ENCODE measurements at regions not wholly inside any gene's neighbourhood (a gene's known extent, or its start where the extent isn't known, plus 50 kb on each side); places are given as distances from the start of the nearest gene placed in this dataset.

GRCh38 chr6:132959639-132960326 is 145.4 kb downstream of the RPS12 start:
- intact Hi-C loops (cut with micrococcal nuclease) = loop anchor here (2.0 to 5.0 kb wide), 4 partner anchors 208 to 593 kb away; no protein-coding TSS in a partner anchor
- peak overlapping the region; percentile 97 for H3K27ac ChIP-seq (ENCODE audit: low read length)
- no peaks in the 10 kb centered on the region for H3K9me2 ChIP-seq (replicated peaks; ENCODE audit: low read length)
- peak; percentile 12 for DNase-seq
- POLR2A ChIA-PET (ENCODE audit: unreplicated experiment) = interaction anchor here (0.7 kb wide), 1 partner anchor 130 kb away, joined by 6 read pairs; no protein-coding TSS in a partner anchor
- peaks cover 56% of the 10 kb centered on the region for H3K4me1 ChIP-seq (ENCODE audit: insufficient read depth, low read length)
- H3K9ac ChIP-seq (ENCODE audit: low read length) = peak overlapping the region; percentile 63
- TF ChIP-seq, protein P1, sequence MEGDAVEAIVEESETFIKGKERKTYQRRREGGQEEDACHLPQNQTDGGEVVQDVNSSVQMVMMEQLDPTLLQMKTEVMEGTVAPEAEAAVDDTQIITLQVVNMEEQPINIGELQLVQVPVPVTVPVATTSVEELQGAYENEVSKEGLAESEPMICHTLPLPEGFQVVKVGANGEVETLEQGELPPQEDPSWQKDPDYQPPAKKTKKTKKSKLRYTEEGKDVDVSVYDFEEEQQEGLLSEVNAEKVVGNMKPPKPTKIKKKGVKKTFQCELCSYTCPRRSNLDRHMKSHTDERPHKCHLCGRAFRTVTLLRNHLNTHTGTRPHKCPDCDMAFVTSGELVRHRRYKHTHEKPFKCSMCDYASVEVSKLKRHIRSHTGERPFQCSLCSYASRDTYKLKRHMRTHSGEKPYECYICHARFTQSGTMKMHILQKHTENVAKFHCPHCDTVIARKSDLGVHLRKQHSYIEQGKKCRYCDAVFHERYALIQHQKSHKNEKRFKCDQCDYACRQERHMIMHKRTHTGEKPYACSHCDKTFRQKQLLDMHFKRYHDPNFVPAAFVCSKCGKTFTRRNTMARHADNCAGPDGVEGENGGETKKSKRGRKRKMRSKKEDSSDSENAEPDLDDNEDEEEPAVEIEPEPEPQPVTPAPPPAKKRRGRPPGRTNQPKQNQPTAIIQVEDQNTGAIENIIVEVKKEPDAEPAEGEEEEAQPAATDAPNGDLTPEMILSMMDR (conservative IDR thresholded peaks at IDR 0.05; ENCODE audit: low read depth, low read length) = no peak
- TF ChIP-seq EZH2 (IDR thresholded peaks at IDR 0.05; ENCODE audit: low read length, unreplicated experiment) (no peak), EZH2phosphoT487 (IDR thresholded peaks at IDR 0.05; ENCODE audit: borderline replicate concordance, low read length) (no peak)
- no peaks in the 10 kb centered on the region for H3K27me3 ChIP-seq (ENCODE audit: low read length)
- H4K20me1 ChIP-seq (ENCODE audit: low read length) = no peaks in the 10 kb centered on the region
- peak overlapping the region; percentile 52; the same call in 1 of the 2 replicates for H3K4me3 ChIP-seq (ENCODE audit: low read length)
- H3K79me2 ChIP-seq (ENCODE audit: low read length) = no peaks in the 10 kb centered on the region
- no peak for ATAC-seq
- H3F3A ChIP-seq (ENCODE audit: low read length, unreplicated experiment) = no peaks in the 10 kb centered on the region
- BruUV-seq (replicated peaks) = no TSS peak
- peak overlapping the region; percentile 12; the same call in 1 of the 2 replicates for H2AFZ ChIP-seq (ENCODE audit: low read length)
- no peaks in the 10 kb centered on the region for H3K9me3 ChIP-seq (ENCODE audit: low read length)
- H3K36me3 ChIP-seq (ENCODE audit: low read depth, low read length) = no peaks in the 10 kb centered on the region
- H3K4me2 ChIP-seq (ENCODE audit: low read length) = peak overlapping the region; percentile 80
- CTCF ChIA-PET = interaction anchor here (1.2 kb wide), 1 partner anchor 22 kb away, joined by 5 read pairs; no protein-coding TSS in a partner anchor

GRCh38 chr6:132960720-132961119 is 146.4 kb downstream of the RPS12 start:
- ChIA-PET POLR2A (ENCODE audit: unreplicated experiment) (no interaction called here), CTCF (interaction anchor here (0.9 to 1.5 kb wide), 3 partner anchors 8 to 130 kb away, joined by 3 to 12 read pairs (median 9); no protein-coding TSS in a partner anchor)
- H3K9me2 ChIP-seq (replicated peaks; ENCODE audit: low read length) = no peaks in the 10 kb centered on the region
- TF ChIP-seq EZH2phosphoT487 (IDR thresholded peaks at IDR 0.05; ENCODE audit: borderline replicate concordance, low read length) = no peak
- TF ChIP-seq, protein P1 (conservative IDR thresholded peaks at IDR 0.05; ENCODE audit: low read depth, low read length) = no peak
- no peak for TF ChIP-seq EZH2 (IDR thresholded peaks at IDR 0.05; ENCODE audit: low read length, unreplicated experiment)
- ATAC-seq = peak; percentile 54
- peak overlapping the region; percentile 97 for H3K27ac ChIP-seq (ENCODE audit: low read length)
- H3K79me2 ChIP-seq (ENCODE audit: low read length) = no peaks in the 10 kb centered on the region
- H3F3A ChIP-seq (ENCODE audit: low read length, unreplicated experiment) = no peaks in the 10 kb centered on the region
- no peaks in the 10 kb centered on the region for H3K9me3 ChIP-seq (ENCODE audit: low read length)
- H3K9ac ChIP-seq (ENCODE audit: low read length) = peak overlapping the region; percentile 63
- peak; percentile 92 for DNase-seq
- H3K4me2 ChIP-seq (ENCODE audit: low read length) = peak overlapping the region; percentile 80
- no peaks in the 10 kb centered on the region for H3K36me3 ChIP-seq (ENCODE audit: low read depth, low read length)
- intact Hi-C loops (cut with micrococcal nuclease) = loop anchor here (1.0 to 5.0 kb wide), 6 partner anchors 23 to 592 kb away; no protein-coding TSS in a partner anchor
- no peaks in the 10 kb centered on the region for H3K27me3 ChIP-seq (ENCODE audit: low read length)
- no TSS peak for BruUV-seq (replicated peaks)
- H2AFZ ChIP-seq (ENCODE audit: low read length) = no peak overlapping the region; the same call in 1 of the 2 replicates
- no peaks in the 10 kb centered on the region for H4K20me1 ChIP-seq (ENCODE audit: low read length)
- H3K4me3 ChIP-seq (ENCODE audit: low read length) = peak overlapping the region; percentile 52; the same call in 1 of the 2 replicates
- H3K4me1 ChIP-seq (ENCODE audit: insufficient read depth, low read length) = peaks cover 60% of the 10 kb centered on the region
